Right lobe of liver (tissue), 6 donors: ENCODE measurements at regions not wholly inside any gene's neighbourhood (a gene's known extent, or its start where the extent isn't known, plus 50 kb on each side); places are given as distances from the start of the nearest gene placed in this dataset.

Experiments used
- ATAC-seq, 4 donors: fragments of 200-7000 bp; cut with Tn5 transposase; one replicate each; pipeline ENCODE4 v1.9.1; 2020; ENCODE audit warnings: mild to moderate bottlenecking in 4 of 4, moderate library complexity in 4 of 4
- DNase-seq, 3 donors: peaks; one replicate each; pipeline ENCODE4 v3.0.0-alpha.2; 2020
- H3K27ac ChIP-seq, 3 donors: fragments of 200-600 bp; one replicate each; pipeline ENCODE4 v1.8.0; 2022
- H3K27me3 ChIP-seq, 2 donors: fragments of 200-600 bp; one replicate each; pipeline ENCODE4 v1.8.0; 2022
- H3K36me3 ChIP-seq, 4 donors: fragments of 200-600 bp; sonication (generic) in 1 of 4; one replicate each; pipeline versions ENCODE4 v1.5.1 to v1.8.0; 2017 to 2022; ENCODE audit warnings: control low read depth in 1 of 4
- H3K4me1 ChIP-seq, 4 donors: fragments of 200-600 bp; sonication (generic) in 1 of 4; one replicate each; pipeline versions ENCODE4 v1.5.1 to v1.8.0; 2017 to 2022; ENCODE audit warnings: control low read depth in 1 of 4
- H3K4me3 ChIP-seq, 3 donors: fragments of 200-600 bp; one replicate each; pipeline ENCODE4 v1.8.0; 2022
- H3K9me3 ChIP-seq, 4 donors: fragments of 200-600 bp; sonication (generic) in 1 of 4; one replicate each; pipeline versions ENCODE4 v1.5.1 to v1.8.0; 2017 to 2022; ENCODE audit warnings: control low read depth in 1 of 4
- POLR2A ChIP-seq: fragments of 450-650 bp; IDR thresholded peaks from one replicate; pipeline ENCODE4 v1.6.1; 2017; ENCODE audit warnings: antibody characterized with exemption, mild to moderate bottlenecking
- WGBS: methylation state at CpG from one replicate; pipeline ENCODE4 v1.1.6; 2018; ENCODE audit warnings: low coverage, low lambda C conversion rate; ENCODE audit not compliant: insufficient coverage; ENCODE audit errors: missing lambda C conversion rate; 5-methylcytosine and 5-hydroxymethylcytosine counted together
- intact Hi-C, 2 donors: fragments of 100-400 bp; cut with DNase I; formaldehyde crosslinking; loops; one replicate each; pipeline versions ENCODE4 v1.11.2 to v1.14.1; 2022
- TF ChIP-seq, protein P1 (sequence below), 4 donors: fragments of 200-600 bp in 3 of 4; fragments of 450-650 bp in 1 of 4; IDR thresholded peaks; one replicate each; pipeline versions ENCODE4 v1.5.1 to v1.8.0; 2016 to 2022; ENCODE audit warnings: antibody characterized with exemption in 4 of 4, mild to moderate bottlenecking in 2 of 4
- donor health status: DM: no; HTN: yes; CAD: no.
- donor health status: DM: no; HTN: no; CAD: no.
- donor health status: DM: no; HTN: no; CAD: no.
- donor health status: DM: no; HTN: yes; CAD: no.
- donor health status: DM: no; HTN: yes; CAD: no.

DNA sequence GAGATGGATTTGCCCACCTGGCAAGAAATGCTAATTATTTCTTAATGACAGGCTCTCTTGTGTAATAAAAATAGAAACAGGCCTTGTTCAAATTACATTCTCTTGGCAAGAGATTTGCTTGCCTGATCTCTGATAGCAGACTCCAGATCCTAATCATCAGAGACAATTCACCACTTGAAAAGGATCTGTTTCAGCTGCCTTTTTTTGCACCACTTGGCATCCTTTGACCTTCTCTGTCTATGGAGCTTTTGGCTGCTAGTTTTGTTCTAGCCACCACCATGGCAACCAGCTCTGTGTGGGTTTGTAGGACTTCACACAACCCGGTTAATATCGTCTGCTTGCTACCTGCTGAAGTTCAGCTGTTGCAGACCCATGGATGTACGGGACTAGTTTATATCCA is 241.1 kb upstream of the TLL1 start:
- DNase-seq (no peak), ATAC-seq (no peak)
- Histone ChIP-seq H3K27me3 (no peaks in the 10 kb centered on the region), H3K36me3 (no peaks in the 10 kb centered on the region), H3K4me1 (no peaks in the 10 kb centered on the region), H3K4me3 (no peak overlapping the region), H3K9me3 (no peaks in the 10 kb centered on the region), H3K27ac (no peak overlapping the region)
- intact Hi-C loops: no loop called here
- TF ChIP-seq, protein P1, sequence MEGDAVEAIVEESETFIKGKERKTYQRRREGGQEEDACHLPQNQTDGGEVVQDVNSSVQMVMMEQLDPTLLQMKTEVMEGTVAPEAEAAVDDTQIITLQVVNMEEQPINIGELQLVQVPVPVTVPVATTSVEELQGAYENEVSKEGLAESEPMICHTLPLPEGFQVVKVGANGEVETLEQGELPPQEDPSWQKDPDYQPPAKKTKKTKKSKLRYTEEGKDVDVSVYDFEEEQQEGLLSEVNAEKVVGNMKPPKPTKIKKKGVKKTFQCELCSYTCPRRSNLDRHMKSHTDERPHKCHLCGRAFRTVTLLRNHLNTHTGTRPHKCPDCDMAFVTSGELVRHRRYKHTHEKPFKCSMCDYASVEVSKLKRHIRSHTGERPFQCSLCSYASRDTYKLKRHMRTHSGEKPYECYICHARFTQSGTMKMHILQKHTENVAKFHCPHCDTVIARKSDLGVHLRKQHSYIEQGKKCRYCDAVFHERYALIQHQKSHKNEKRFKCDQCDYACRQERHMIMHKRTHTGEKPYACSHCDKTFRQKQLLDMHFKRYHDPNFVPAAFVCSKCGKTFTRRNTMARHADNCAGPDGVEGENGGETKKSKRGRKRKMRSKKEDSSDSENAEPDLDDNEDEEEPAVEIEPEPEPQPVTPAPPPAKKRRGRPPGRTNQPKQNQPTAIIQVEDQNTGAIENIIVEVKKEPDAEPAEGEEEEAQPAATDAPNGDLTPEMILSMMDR (IDR thresholded peaks at IDR 0.05): no peak
- TF ChIP-seq POLR2A: no peak
- 74% methylated on average over 2 of the region's 3 CpGs for WGBS

DNA sequence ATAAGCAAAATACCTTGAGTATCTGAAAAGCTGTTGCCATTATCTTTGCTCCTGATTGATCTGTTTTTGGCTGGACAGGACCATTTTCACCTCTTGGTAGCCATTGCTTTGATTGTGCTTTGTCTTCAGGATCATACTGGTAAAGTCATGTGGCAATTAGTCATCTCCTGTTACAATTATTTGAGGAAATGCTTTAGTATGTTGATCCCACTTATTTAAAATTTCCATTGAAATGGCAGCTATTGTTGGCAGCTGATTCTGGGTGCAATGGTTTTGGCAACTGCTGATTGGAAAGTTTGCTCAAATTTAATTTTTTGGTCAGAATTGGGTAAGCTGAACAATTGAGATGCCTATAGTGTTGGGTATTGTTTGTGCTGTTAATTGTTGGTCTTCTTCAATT is 238.3 kb upstream of the TLL1 start:
- Histone ChIP-seq H3K27me3 (no peaks in the 10 kb centered on the region), H3K27ac (no peak overlapping the region), H3K4me3 (no peak overlapping the region), H3K9me3 (no peaks in the 10 kb centered on the region), H3K36me3 (no peaks in the 10 kb centered on the region), H3K4me1 (no peaks in the 10 kb centered on the region)
- intact Hi-C loops: no loop called here
- TF ChIP-seq, protein P1 (IDR thresholded peaks at IDR 0.05): no peak
- no peak for TF ChIP-seq POLR2A
- ATAC-seq (no peak), DNase-seq (no peak)

DNA sequence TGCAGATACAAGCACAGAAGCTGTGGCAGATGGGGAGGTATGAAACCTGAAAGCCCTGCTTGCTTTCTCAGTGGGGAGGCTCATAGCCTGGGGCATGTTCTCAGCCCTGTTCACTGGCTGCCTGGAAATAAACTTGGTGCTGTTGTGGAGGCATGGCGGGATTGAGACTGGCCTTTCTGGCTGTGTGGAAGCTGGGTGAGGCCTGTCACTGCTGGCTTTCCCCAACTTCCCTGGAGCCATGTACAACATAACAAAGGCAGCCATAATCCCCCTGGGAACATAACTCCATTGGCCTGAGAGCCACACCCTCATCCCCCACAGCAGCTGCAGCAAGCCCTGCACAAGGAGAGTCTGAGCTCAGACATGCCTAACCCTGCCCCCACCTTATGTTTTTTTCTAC is 237.7 kb upstream of the TLL1 start:
- intact Hi-C loops: no loop called here
- H3K4me3 ChIP-seq: no peak overlapping the region
- H3K36me3 ChIP-seq: no peaks in the 10 kb centered on the region
- no peak overlapping the region for H3K27ac ChIP-seq
- TF ChIP-seq, protein P1 (IDR thresholded peaks at IDR 0.05): no peak
- TF ChIP-seq POLR2A: no peak
- no CpG with 5 or more reads among the region's 1 CpG for WGBS
- H3K27me3 ChIP-seq: no peaks in the 10 kb centered on the region
- ATAC-seq (no peak), DNase-seq (no peak)
- no peaks in the 10 kb centered on the region for H3K4me1 ChIP-seq
- no peaks in the 10 kb centered on the region for H3K9me3 ChIP-seq

DNA sequence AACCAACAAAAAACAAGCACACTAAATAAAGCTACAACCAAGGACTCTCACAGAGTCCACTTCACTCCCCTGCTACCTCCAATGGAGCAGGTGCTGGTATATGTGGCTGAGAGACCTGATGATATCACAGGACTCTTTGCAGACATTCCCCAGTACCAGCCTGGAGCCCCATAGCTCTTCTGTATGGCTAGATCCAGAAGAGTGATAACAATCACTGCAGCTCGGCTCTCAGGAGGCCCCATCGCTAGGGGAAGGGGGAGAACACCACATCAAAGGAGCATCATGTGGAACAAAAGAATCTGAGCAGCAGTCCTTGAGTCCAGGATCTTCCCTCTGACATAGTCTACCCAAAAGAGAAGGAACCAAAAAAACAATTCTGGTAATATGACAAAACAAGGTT is 237.1 kb upstream of the TLL1 start:
- intact Hi-C loops: no loop called here
- H3K4me3 ChIP-seq: no peak overlapping the region
- no peaks in the 10 kb centered on the region for H3K27me3 ChIP-seq
- 80% methylated on average over 1 of the region's 2 CpGs for WGBS
- no peak overlapping the region for H3K27ac ChIP-seq
- no peak for TF ChIP-seq POLR2A
- TF ChIP-seq, protein P1 (IDR thresholded peaks at IDR 0.05): no peak
- DNase-seq: no peak
- H3K9me3 ChIP-seq: no peaks in the 10 kb centered on the region
- H3K4me1 ChIP-seq: no peaks in the 10 kb centered on the region
- no peak for ATAC-seq
- no peaks in the 10 kb centered on the region for H3K36me3 ChIP-seq

DNA sequence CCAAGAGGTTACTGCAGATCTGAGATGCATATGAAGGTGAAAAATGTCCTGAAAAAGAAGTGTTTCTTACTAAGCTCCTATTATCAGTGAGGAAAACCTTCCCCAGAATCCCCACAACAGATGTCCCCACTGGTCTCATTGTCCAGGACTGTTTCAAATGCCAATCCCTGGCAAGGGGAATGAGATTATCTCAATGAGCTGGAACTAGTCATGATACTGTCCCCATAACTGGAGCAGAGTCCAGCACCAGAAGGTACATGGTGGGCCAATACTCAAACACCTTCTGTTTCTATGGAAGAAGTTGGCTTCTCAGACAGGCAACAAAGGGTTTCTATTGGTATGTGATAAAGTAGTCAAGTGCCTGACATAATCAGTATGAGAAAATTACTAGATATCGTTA is 221.1 kb upstream of the TLL1 start:
- 95% methylated on average over 1 of the region's 1 CpG for WGBS
- Histone ChIP-seq H3K9me3 (no peaks in the 10 kb centered on the region), H3K27ac (no peak overlapping the region), H3K27me3 (no peaks in the 10 kb centered on the region), H3K36me3 (no peaks in the 10 kb centered on the region), H3K4me1 (no peaks in the 10 kb centered on the region), H3K4me3 (no peak overlapping the region)
- no peak for ATAC-seq
- DNase-seq: no peak
- TF ChIP-seq POLR2A: no peak
- TF ChIP-seq, protein P1 (IDR thresholded peaks at IDR 0.05): no peak
- intact Hi-C loops: no loop called here
